ENCODE measurements at regions not wholly inside any gene's neighbourhood (a gene's known extent, or its start where the extent isn't known, plus 50 kb on each side); places are given as distances from the start of the nearest gene placed in this dataset.
"Not testable (repeated sequence)": the region's sequence is repeated elsewhere in the genome, so short reads cannot be mapped to it uniquely, and the experiment has no call there.

- H3K9ac ChIP-seq (ENCODE audit: low read depth, low read length); H3K4me2 ChIP-seq (ENCODE audit: low read depth, low read length); BruUV-seq (replicated peaks); H4K91ac ChIP-seq (ENCODE audit: insufficient read depth, low read depth, low read length); H4K5ac ChIP-seq (ENCODE audit: low read depth, low read length); DNase-seq; H3K36me3 ChIP-seq (ENCODE audit: control insufficient read depth, insufficient read depth, low read length); H3K18ac ChIP-seq (ENCODE audit: low read depth, low read length); H3K14ac ChIP-seq (replicated peaks; ENCODE audit: low read depth, low read length); H3K27me3 ChIP-seq (ENCODE audit: control insufficient read depth, insufficient read depth, low read length); H3K4me3 ChIP-seq (ENCODE audit: insufficient read depth, low read depth, low read length); in situ Hi-C loops (cut with MboI; ENCODE audit: low sequenced_read_pairs); H3K56ac ChIP-seq (ENCODE audit: extremely low read depth, insufficient read depth, low read length); H2BK5ac ChIP-seq (ENCODE audit: low read depth, low read length, poor library complexity, severe bottlenecking); H2AK9ac ChIP-seq (replicated peaks; ENCODE audit: low read depth, low read length, poor library complexity); H2AK5ac ChIP-seq (ENCODE audit: low read depth, low read length); H4K8ac ChIP-seq (ENCODE audit: low read depth in 2 of 2, low read length in 2 of 2); dilution Hi-C loops (cut with HindIII; ENCODE audit: low sequenced_read_pairs, unreplicated experiment); POLR2A ChIA-PET (ENCODE audit: unreplicated experiment); H2BK120ac ChIP-seq (ENCODE audit: low read depth, low read length); H4K20me1 ChIP-seq (ENCODE audit: insufficient read depth, low read length); H3K79me1 ChIP-seq (ENCODE audit: low read depth in 1 of 2, low read length in 2 of 2); H3K4ac ChIP-seq (ENCODE audit: low read depth, low read length); H3K27ac ChIP-seq (ENCODE audit: insufficient read depth, low read length); H2AFZ ChIP-seq (replicated peaks; ENCODE audit: low read length, poor library complexity); H3K9me1 ChIP-seq (ENCODE audit: insufficient read depth, low read length); H3K9me3 ChIP-seq (ENCODE audit: control insufficient read depth, insufficient read depth, low read length); H2BK20ac ChIP-seq (ENCODE audit: low read depth, low read length); ATAC-seq (ENCODE audit: low read depth); intact Hi-C loops (cut with micrococcal nuclease); H3K4me1 ChIP-seq (ENCODE audit: control insufficient read depth, insufficient read depth, low read length); CTCF ChIA-PET; H2BK15ac ChIP-seq (ENCODE audit: low read depth, low read length); H3K23ac ChIP-seq (ENCODE audit: low read depth, low read length): not testable (repeated sequence)
- no CpG with 5 or more reads among the region's 3 CpGs for WGBS, 2 experiments (ENCODE audit: extremely low coverage in 2 of 2, insufficient read length in 1 of 2)
Observed at GRCh38 chr1:65577982-65578381, 157.5 kb downstream of the LEPR start.
